Stimulated activated naive CD8-positive, alpha-beta T cell treated with anti-CD3 and anti-CD28 coated beads, Interleukin-15, Interleukin-2, amounts not matched to agents 100 ng/mL and 50 ng/mL, for 24 hours (primary cell): ENCODE measurements at regions not wholly inside any gene's neighbourhood (a gene's known extent, or its start where the extent isn't known, plus 50 kb on each side); places are given as distances from the start of the nearest gene placed in this dataset.

Source experiments
- H3K27ac Mint-ChIP-seq: one replicate; pipeline ENCODE4 v1.8.0; 2021; ENCODE audit warnings: mild to moderate bottlenecking, mixed read lengths
- H3K27me3 Mint-ChIP-seq: one replicate; pipeline ENCODE4 v1.8.0; 2021; ENCODE audit warnings: mixed read lengths
- H3K36me3 Mint-ChIP-seq: one replicate; pipeline ENCODE4 v1.8.0; 2021; ENCODE audit warnings: low read depth, mixed read lengths
- H3K4me1 Mint-ChIP-seq: one replicate; pipeline ENCODE4 v1.8.0; 2021; ENCODE audit warnings: low read depth, mixed read lengths
- H3K4me3 Mint-ChIP-seq: one replicate; pipeline ENCODE4 v1.8.0; 2021; ENCODE audit warnings: mild to moderate bottlenecking, mixed read lengths
- H3K9me3 Mint-ChIP-seq: one replicate; pipeline ENCODE4 v1.8.0; 2021; ENCODE audit warnings: mixed read lengths

- H3K4me3 Mint-ChIP-seq, result no peak overlapping the region
- H3K9me3 Mint-ChIP-seq, result peaks cover 7% of the 10 kb centered on the region
- H3K4me1 Mint-ChIP-seq, result no peaks in the 10 kb centered on the region
- H3K27ac Mint-ChIP-seq, result no peak overlapping the region
- H3K27me3 Mint-ChIP-seq, result peaks cover 17% of the 10 kb centered on the region
- no peaks in the 10 kb centered on the region for H3K36me3 Mint-ChIP-seq
Observed at GRCh38 chr5:5540065-5540464, 117.6 kb downstream of the ICE1 start.
